ENCODE measurements at regions not wholly inside any gene's neighbourhood (a gene's known extent, or its start where the extent isn't known, plus 50 kb on each side); places are given as distances from the start of the nearest gene placed in this dataset.

- TF ChIP-seq ARID4B (CRISPR knock-in tag; IDR thresholded peaks at IDR 0.05; ENCODE audit: borderline replicate concordance) (peak; percentile 79; the same call in 1 of the 2 replicates), JAZF1 (CRISPR knock-in tag; IDR thresholded peaks at IDR 0.05) (no peak), IRF2 (CRISPR knock-in tag; IDR thresholded peaks at IDR 0.05; ENCODE audit: borderline replicate concordance, low read depth) (no peak), TP53 (CRISPR knock-in tag; IDR thresholded peaks at IDR 0.05) (no peak), KAT7 (CRISPR knock-in tag; IDR thresholded peaks at IDR 0.05; ENCODE audit: borderline replicate concordance) (no peak), GTF2I (CRISPR knock-in tag; conservative IDR thresholded peaks at IDR 0.05) (no peak), STAT6 (CRISPR knock-in tag; conservative IDR thresholded peaks at IDR 0.05; ENCODE audit: low read depth) (no peak), USF2 (CRISPR knock-in tag; IDR thresholded peaks at IDR 0.05) (0 out of 2 replicates have a peak, but pooled peaks have one; percentile 14), ZNF423 (CRISPR knock-in tag; IDR thresholded peaks at IDR 0.05) (peak; percentile 52; the same call in 1 of the 2 replicates), NFE2L1 (CRISPR knock-in tag; IDR thresholded peaks at IDR 0.05) (no peak), NR3C1 (CRISPR knock-in tag; conservative IDR thresholded peaks at IDR 0.05; ENCODE audit: low read depth) (0 out of 2 replicates have a peak, but pooled peaks have one; percentile 25), SOX15 (CRISPR knock-in tag; IDR thresholded peaks at IDR 0.05) (no peak), ATF6 (CRISPR knock-in tag; IDR thresholded peaks at IDR 0.05) (no peak), ZNF281 (CRISPR knock-in tag; IDR thresholded peaks at IDR 0.05) (no peak), RELA (CRISPR knock-in tag; IDR thresholded peaks at IDR 0.05; ENCODE audit: borderline replicate concordance) (no peak), MYBL2 (CRISPR knock-in tag; IDR thresholded peaks at IDR 0.05) (no peak)
Measured at GRCh38 chr3:69542089-69542804, 156.4 kb upstream of the FRMD4B start (continued).

All from WTC11 (cell line).